H9 (cell line): ENCODE measurements at regions not wholly inside any gene's neighbourhood (a gene's known extent, or its start where the extent isn't known, plus 50 kb on each side); places are given as distances from the start of the nearest gene placed in this dataset.

Experiments used
- DNase-seq: peaks from one replicate; pipeline ENCODE4 v3.0.0-alpha.2; 2017
- H2AFZ ChIP-seq: one replicate; pipeline ENCODE4 v1.6.1; 2013; ENCODE audit warnings: mild to moderate bottlenecking, low read length, control low read depth, moderate library complexity
- H2AK5ac ChIP-seq: 2 replicates; pipeline ENCODE4 v1.6.1; 2013; ENCODE audit warnings: low read length, control low read depth, mixed read lengths; ENCODE audit not compliant: insufficient read length
- H2BK120ac ChIP-seq: one replicate; pipeline ENCODE4 v1.6.1; 2013; ENCODE audit warnings: low read depth, mild to moderate bottlenecking, low read length, control low read depth, inconsistent platforms; ENCODE audit not compliant: poor library complexity, severe bottlenecking
- H2BK12ac ChIP-seq: 2 replicates; pipeline ENCODE4 v1.6.1; 2013; ENCODE audit warnings: low read length, control low read depth, mixed read lengths, low read depth; ENCODE audit not compliant: insufficient read length
- H2BK15ac ChIP-seq: 2 replicates; pipeline ENCODE4 v1.6.1; 2013; ENCODE audit warnings: low read depth, low read length, control low read depth
- H2BK20ac ChIP-seq: one replicate; pipeline ENCODE4 v1.6.1; 2013; ENCODE audit warnings: low read depth, mild to moderate bottlenecking, low read length, control low read depth, inconsistent platforms; ENCODE audit not compliant: poor library complexity, severe bottlenecking
- H2BK5ac ChIP-seq: 2 replicates; pipeline ENCODE4 v1.6.1; 2013; ENCODE audit warnings: low read length, control low read depth, mixed read lengths; ENCODE audit not compliant: insufficient read length
- H3K14ac ChIP-seq: 2 replicates; pipeline ENCODE4 v1.6.1; 2013; ENCODE audit warnings: low read length, control low read depth; ENCODE audit not compliant: insufficient read depth
- H3K18ac ChIP-seq: 2 replicates; pipeline ENCODE4 v1.6.1; 2013; ENCODE audit warnings: low read depth, mild to moderate bottlenecking, mixed read lengths, low read length, control low read depth; ENCODE audit not compliant: insufficient read length
- H3K23ac ChIP-seq: 2 replicates; pipeline ENCODE4 v1.6.1; 2013; ENCODE audit warnings: low read length, control low read depth, mixed read lengths, low read depth; ENCODE audit not compliant: insufficient read length
- H3K23me2 ChIP-seq: 2 replicates; pipeline ENCODE4 v1.6.1; 2013; ENCODE audit warnings: low read depth, mild to moderate bottlenecking, mixed read lengths, low read length, control low read depth; ENCODE audit not compliant: insufficient read length, poor library complexity, severe bottlenecking
- H3K27ac ChIP-seq: 2 replicates; pipeline ENCODE4 v1.5.1; 2013; ENCODE audit warnings: low read length, control low read depth, mixed read lengths, low read depth; ENCODE audit not compliant: insufficient read length
- H3K27me3 ChIP-seq: 2 replicates; pipeline ENCODE4 v1.6.1; 2013; ENCODE audit warnings: low read length, control low read depth, inconsistent platforms; ENCODE audit not compliant: insufficient read depth
- H3K4ac ChIP-seq: 2 replicates; pipeline ENCODE4 v1.6.1; 2013; ENCODE audit warnings: low read depth, mild to moderate bottlenecking, control low read depth, inconsistent platforms, low read length, moderate library complexity
- H3K4me1 ChIP-seq: 2 replicates; pipeline ENCODE4 v1.6.1; 2013; ENCODE audit warnings: low read length, control low read depth, inconsistent platforms; ENCODE audit not compliant: insufficient read depth
- H3K4me2 ChIP-seq: 2 replicates; pipeline ENCODE4 v1.6.1; 2013; ENCODE audit warnings: low read length, control low read depth, mixed read lengths; ENCODE audit not compliant: insufficient read length, insufficient read depth
- H3K56ac ChIP-seq: 2 replicates; pipeline ENCODE4 v1.6.1; 2013; ENCODE audit warnings: low read depth, mild to moderate bottlenecking, mixed read lengths, low read length, control low read depth; ENCODE audit not compliant: insufficient read length
- H3K79me1 ChIP-seq: 2 replicates; pipeline ENCODE4 v1.6.1; 2013; ENCODE audit warnings: low read depth, mild to moderate bottlenecking, moderate library complexity, low read length, control low read depth, inconsistent platforms; ENCODE audit not compliant: insufficient read depth, poor library complexity, severe bottlenecking
- H3K79me2 ChIP-seq: 2 replicates; pipeline ENCODE4 v1.6.1; 2013; ENCODE audit warnings: low read length, control low read depth, inconsistent platforms; ENCODE audit not compliant: insufficient read depth
- H3K9ac ChIP-seq: 2 replicates; pipeline ENCODE4 v1.6.1; 2013; ENCODE audit warnings: low read length, control low read depth, mixed read lengths; ENCODE audit not compliant: insufficient read length; ENCODE audit errors: extremely low read depth
- H3K9me3 ChIP-seq: one replicate; pipeline ENCODE4 v1.6.1; 2013; ENCODE audit warnings: low read depth, low read length, inconsistent platforms; ENCODE audit not compliant: control insufficient read depth
- H3T11ph ChIP-seq: one replicate; pipeline ENCODE4 v1.6.1; 2013; ENCODE audit warnings: mild to moderate bottlenecking, low read length, control low read depth, inconsistent platforms
- H4K20me1 ChIP-seq: one replicate; pipeline ENCODE4 v1.6.1; 2013; ENCODE audit not compliant: control insufficient read depth, insufficient read length, insufficient read depth
- H4K5ac ChIP-seq: 2 replicates; pipeline ENCODE4 v1.6.1; 2013; ENCODE audit warnings: low read depth, mild to moderate bottlenecking, mixed read lengths, low read length, control low read depth; ENCODE audit not compliant: insufficient read length
- H4K8ac ChIP-seq: replicated peaks from 2 replicates; pipeline ENCODE4 v1.6.1; 2013; ENCODE audit warnings: low read length, control low read depth, mixed read lengths, low read depth; ENCODE audit not compliant: insufficient read length
- H4K91ac ChIP-seq: 2 replicates; pipeline ENCODE4 v1.6.1; 2013; ENCODE audit warnings: low read depth, mild to moderate bottlenecking, moderate library complexity, mixed read lengths, low read length, control low read depth; ENCODE audit not compliant: insufficient read length
- H3K27ac Mint-ChIP-seq, 3 experiments: 2 replicates in 2 of 3; 3 replicates in 1 of 3; pipeline ENCODE4 v1.8.0; 2020 to 2021; ENCODE audit warnings: mixed read lengths in 3 of 3, mild to moderate bottlenecking in 1 of 3, moderate library complexity in 1 of 3
- H3K27me3 Mint-ChIP-seq: 2 replicates; pipeline ENCODE4 v1.8.0; 2021; ENCODE audit warnings: low read depth, mild to moderate bottlenecking, moderate library complexity, mixed read lengths
- H3K36me3 Mint-ChIP-seq, 3 experiments: 2 replicates in 2 of 3; 3 replicates in 1 of 3; pipeline ENCODE4 v1.8.0; 2020 to 2021; ENCODE audit warnings: low read depth in 3 of 3, mixed read lengths in 3 of 3; ENCODE audit not compliant: insufficient read depth in 1 of 3
- H3K4me1 Mint-ChIP-seq, 2 experiments: 2 replicates each; pipeline ENCODE4 v1.8.0; 2020; ENCODE audit warnings: mixed read lengths in 2 of 2
- H3K4me3 Mint-ChIP-seq, 2 experiments: 2 replicates in 1 of 2; 3 replicates in 1 of 2; pipeline ENCODE4 v1.8.0; 2020 to 2021; ENCODE audit warnings: mild to moderate bottlenecking in 2 of 2, mixed read lengths in 2 of 2, moderate library complexity in 1 of 2
- H3K9me3 Mint-ChIP-seq, 2 experiments: 2 replicates in 1 of 2; 3 replicates in 1 of 2; pipeline ENCODE4 v1.8.0; 2020; ENCODE audit warnings: mild to moderate bottlenecking in 2 of 2, mixed read lengths in 2 of 2, moderate library complexity in 1 of 2
- WGBS: extraction: QIAGEN DNeasy Blood & Tissue Kit; methylation state at CpG from one replicate; pipeline ENCODE4 v1.1.7; 2013; ENCODE audit warnings: missing lambda C conversion rate, low lambda C conversion rate, mixed read lengths; ENCODE audit not compliant: insufficient read length; ENCODE audit errors: extremely low coverage; 5-methylcytosine and 5-hydroxymethylcytosine counted together
- TF ChIP-seq, protein P1 (sequence below): fragments of 200-600 bp; sonication (generic); conservative IDR thresholded peaks from 3 replicates; pipeline ENCODE4 v1.8.0; 2021; ENCODE audit warnings: antibody characterized with exemption, mild to moderate bottlenecking

GRCh38 chr2:12589802-12590320 is 126.9 kb upstream of the TRIB2 start:
- Histone ChIP-seq H3T11ph (peak overlapping the region; percentile 53), H2BK5ac (no peak overlapping the region), H3K23me2 (no peaks in the 10 kb centered on the region), H4K8ac (no peak overlapping the region), H3K9ac (no peak overlapping the region), H2BK20ac (no peak overlapping the region), H2BK120ac (no peak overlapping the region), H3K27ac (no peak overlapping the region), H2AK5ac (no peak overlapping the region), H3K79me1 (no peaks in the 10 kb centered on the region), H3K56ac (no peak overlapping the region), H3K18ac (no peak overlapping the region), H2BK12ac (no peak overlapping the region), H2BK15ac (no peak overlapping the region), H3K4me2 (no peak overlapping the region), H3K27me3 (no peaks in the 10 kb centered on the region), H4K5ac (no peak overlapping the region), H3K9me3 (no peaks in the 10 kb centered on the region), H3K79me2 (no peaks in the 10 kb centered on the region), H3K23ac (no peak overlapping the region), H3K4ac (no peak overlapping the region), H4K20me1 (no peaks in the 10 kb centered on the region), H3K14ac (no peak overlapping the region), H4K91ac (no peak overlapping the region), H3K4me1 (no peaks in the 10 kb centered on the region), H2AFZ (no peak overlapping the region)
- TF ChIP-seq, protein P1, sequence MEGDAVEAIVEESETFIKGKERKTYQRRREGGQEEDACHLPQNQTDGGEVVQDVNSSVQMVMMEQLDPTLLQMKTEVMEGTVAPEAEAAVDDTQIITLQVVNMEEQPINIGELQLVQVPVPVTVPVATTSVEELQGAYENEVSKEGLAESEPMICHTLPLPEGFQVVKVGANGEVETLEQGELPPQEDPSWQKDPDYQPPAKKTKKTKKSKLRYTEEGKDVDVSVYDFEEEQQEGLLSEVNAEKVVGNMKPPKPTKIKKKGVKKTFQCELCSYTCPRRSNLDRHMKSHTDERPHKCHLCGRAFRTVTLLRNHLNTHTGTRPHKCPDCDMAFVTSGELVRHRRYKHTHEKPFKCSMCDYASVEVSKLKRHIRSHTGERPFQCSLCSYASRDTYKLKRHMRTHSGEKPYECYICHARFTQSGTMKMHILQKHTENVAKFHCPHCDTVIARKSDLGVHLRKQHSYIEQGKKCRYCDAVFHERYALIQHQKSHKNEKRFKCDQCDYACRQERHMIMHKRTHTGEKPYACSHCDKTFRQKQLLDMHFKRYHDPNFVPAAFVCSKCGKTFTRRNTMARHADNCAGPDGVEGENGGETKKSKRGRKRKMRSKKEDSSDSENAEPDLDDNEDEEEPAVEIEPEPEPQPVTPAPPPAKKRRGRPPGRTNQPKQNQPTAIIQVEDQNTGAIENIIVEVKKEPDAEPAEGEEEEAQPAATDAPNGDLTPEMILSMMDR: no peak
- Mint-ChIP-seq H3K4me3 (no peak overlapping the region), H3K27me3 (no peaks in the 10 kb centered on the region), H3K9me3 (no peaks in the 10 kb centered on the region), H3K27ac (no peak overlapping the region), H3K4me1 (no peaks in the 10 kb centered on the region), H3K36me3 (no peaks in the 10 kb centered on the region)
- DNase-seq: no peak
- no CpG with 5 or more reads among the region's 5 CpGs for WGBS
